Fibroblast of the aortic adventitia (primary cell): ENCODE measurements at regions not wholly inside any gene's neighbourhood (a gene's known extent, or its start where the extent isn't known, plus 50 kb on each side); places are given as distances from the start of the nearest gene placed in this dataset.

Experiments used
- DNase-seq: peaks from one replicate; pipeline ENCODE4 v3.0.0-alpha.2; 2010; ENCODE audit warnings: low read depth
- H3K4me3 ChIP-seq: 2 replicates; pipeline ENCODE4 v1.5.1; 2011; ENCODE audit warnings: low read depth, mild to moderate bottlenecking, control low read depth, low read length, moderate library complexity
- TF ChIP-seq, protein P1 (sequence below): IDR thresholded peaks from 2 replicates; pipeline ENCODE4 v1.5.1; 2011; ENCODE audit warnings: mild to moderate bottlenecking, low read length, control low read depth, inconsistent platforms; ENCODE audit not compliant: insufficient read depth

DNA sequence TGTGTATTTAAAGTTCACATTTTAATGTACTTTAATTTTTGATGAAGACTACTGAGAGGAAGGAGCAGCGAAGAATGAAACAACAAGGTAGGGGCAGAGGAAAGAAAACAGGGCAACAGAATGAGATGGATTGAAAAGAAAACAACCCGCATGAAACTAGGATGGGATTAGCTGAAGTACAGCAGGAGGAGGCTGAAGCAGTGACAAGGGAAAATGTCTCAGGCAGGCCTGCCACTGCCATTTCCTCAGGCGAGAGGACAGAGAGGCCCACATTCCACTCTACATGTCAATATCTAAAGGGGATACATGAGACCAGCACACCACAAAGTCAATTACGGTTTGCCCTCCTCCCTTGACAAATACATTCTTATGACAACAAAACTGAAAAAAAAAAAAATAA is 1703.2 kb downstream of the EFNB2 start:
- TF ChIP-seq, protein P1, sequence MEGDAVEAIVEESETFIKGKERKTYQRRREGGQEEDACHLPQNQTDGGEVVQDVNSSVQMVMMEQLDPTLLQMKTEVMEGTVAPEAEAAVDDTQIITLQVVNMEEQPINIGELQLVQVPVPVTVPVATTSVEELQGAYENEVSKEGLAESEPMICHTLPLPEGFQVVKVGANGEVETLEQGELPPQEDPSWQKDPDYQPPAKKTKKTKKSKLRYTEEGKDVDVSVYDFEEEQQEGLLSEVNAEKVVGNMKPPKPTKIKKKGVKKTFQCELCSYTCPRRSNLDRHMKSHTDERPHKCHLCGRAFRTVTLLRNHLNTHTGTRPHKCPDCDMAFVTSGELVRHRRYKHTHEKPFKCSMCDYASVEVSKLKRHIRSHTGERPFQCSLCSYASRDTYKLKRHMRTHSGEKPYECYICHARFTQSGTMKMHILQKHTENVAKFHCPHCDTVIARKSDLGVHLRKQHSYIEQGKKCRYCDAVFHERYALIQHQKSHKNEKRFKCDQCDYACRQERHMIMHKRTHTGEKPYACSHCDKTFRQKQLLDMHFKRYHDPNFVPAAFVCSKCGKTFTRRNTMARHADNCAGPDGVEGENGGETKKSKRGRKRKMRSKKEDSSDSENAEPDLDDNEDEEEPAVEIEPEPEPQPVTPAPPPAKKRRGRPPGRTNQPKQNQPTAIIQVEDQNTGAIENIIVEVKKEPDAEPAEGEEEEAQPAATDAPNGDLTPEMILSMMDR: no peak
- no peak for DNase-seq

DNA sequence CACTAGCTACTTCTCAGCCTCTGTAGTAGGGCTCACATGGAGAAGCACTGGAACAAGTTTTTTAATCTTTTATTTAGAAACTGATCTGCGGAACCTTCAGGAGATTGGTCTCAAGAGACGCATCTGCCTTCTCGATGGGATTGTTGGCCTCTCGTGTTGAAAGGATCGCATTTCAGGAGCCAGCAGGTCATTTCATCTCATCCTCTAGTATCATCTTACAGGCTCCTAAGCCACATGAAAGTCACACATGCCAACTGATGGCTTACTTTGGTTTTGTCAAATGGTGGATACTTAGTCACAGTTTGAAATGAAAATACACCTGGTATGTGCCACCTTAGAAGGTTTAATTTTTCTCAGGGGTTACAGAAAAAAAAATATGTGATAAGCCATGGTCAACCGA is 1703.6 kb downstream of the EFNB2 start:
- TF ChIP-seq, protein P1: no peak
- DNase-seq: no peak
- H3K4me3 ChIP-seq: no peak overlapping the region

More for the DNA sequence above, 1703.2 kb downstream of the EFNB2 start:
- no peak overlapping the region for H3K4me3 ChIP-seq

DNA sequence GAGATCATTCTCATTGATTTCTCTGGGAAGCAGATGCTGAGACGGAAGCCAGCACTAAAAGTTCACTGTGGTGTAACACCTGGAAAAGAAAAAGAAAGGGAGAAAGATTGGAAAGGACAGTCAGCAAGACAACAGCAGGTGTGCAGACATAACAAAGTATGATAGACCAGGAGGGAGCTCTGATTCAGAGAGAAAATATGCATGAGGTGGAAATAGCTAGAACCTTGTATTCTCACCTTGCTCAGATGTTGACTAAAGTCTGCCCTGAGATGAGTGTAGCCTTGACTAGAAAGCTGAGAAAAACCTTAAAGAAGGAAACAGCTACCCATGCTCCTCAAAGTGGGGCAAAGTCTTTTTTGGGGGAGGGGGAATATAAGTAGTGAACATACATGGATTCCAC is 1711.8 kb downstream of the EFNB2 start:
- no peak for DNase-seq
- no peak overlapping the region for H3K4me3 ChIP-seq
- TF ChIP-seq, protein P1: no peak

DNA sequence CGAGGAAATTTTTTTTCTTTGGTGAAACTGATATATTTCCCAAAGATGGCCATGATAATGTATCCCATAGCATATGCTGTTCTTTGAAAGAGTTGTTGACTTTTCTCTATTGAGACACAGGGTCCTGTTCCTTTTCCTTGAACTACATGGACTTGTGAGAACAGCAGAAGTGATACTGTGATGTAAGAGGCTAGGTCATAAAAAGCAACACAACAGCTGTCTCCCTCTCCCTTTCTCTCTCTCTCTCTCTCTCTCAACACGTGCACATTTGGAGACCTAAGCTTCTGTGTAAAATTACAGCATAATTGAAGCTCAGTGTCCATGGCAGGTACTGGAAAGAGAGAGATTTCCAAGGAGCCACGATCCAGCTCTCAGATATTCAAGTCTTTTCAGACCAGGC is 1712.4 kb downstream of the EFNB2 start:
- TF ChIP-seq, protein P1: no peak
- DNase-seq: no peak
- no peak overlapping the region for H3K4me3 ChIP-seq

DNA sequence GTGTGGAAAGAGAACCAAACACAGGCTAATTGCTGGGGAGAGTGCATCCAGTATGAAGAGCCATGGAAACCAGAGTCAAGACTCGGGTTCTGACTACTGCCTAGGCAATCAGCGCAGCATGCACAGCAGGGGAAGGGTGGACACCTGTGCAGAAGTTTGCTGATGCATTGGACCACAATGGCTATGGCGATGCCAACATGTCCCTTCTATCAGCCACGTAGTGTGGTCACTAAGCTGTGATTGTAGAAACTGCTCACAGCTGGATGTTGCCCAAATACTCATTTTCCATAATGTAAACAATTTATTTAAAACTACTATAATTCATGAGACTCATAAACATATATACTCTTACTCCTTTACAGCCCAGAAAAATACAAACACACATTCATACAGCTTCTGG is 1718.2 kb downstream of the EFNB2 start:
- no peak for DNase-seq
- TF ChIP-seq, protein P1: no peak
- no peak overlapping the region for H3K4me3 ChIP-seq

DNA sequence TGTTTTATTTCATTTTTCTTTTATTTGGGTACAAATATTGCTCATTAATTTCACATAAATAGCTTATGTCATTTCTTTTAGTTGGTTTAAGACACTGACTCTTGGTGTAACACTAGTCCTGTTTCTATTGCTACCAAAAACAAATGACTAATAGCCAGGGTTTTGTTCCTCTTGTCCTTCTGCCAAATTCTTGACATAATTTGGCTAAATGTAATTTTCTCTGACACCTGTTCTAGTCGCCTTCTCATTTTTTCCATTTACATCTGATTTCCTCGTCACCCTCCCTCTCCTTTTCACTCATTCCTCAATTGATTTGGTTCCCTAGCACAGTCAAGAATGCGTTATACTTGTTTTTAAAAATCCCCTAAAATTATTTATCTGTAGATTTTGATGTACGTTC is 1718.7 kb downstream of the EFNB2 start:
- DNase-seq: no peak
- no peak overlapping the region for H3K4me3 ChIP-seq
- TF ChIP-seq, protein P1: no peak

DNA sequence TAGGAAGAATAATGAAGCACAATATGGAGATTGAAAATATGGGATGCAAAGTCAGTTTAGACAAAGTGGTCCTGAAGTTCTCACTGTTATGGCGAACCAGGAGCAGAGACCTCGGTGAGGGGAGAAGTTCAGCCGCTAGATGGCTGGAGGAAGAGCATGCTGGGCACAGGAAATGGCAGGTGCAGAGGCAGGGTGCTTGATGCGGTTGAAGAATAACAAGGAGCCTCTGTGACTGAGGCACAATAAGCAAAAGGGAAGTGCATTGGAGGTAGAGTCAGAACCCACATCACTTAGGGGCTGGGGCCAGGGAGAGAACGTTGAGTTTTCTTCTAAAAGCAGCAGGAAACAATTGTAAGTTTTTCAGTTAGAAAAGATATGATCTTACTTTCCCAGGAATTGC is 1725.2 kb downstream of the EFNB2 start:
- no peak overlapping the region for H3K4me3 ChIP-seq
- TF ChIP-seq, protein P1: no peak
- DNase-seq: no peak
